Tibial artery (tissue), 4 donors: ENCODE measurements at regions not wholly inside any gene's neighbourhood (a gene's known extent, or its start where the extent isn't known, plus 50 kb on each side); places are given as distances from the start of the nearest gene placed in this dataset.

Experiments
- DNase-seq, 2 donors: peaks; one replicate each; pipeline ENCODE4 v3.0.0-alpha.2; 2019
- H3K27ac ChIP-seq, 2 donors: fragments of 200-600 bp; sonication (generic) in 1 of 2; 1 replicate in 1 of 2; 2 replicates in 1 of 2; pipeline ENCODE4 v1.5.1; 2018 to 2019; ENCODE audit warnings: mild to moderate bottlenecking in 1 of 2
- H3K27me3 ChIP-seq, 2 donors: fragments of 200-600 bp; sonication (generic) in 1 of 2; one replicate each; pipeline versions ENCODE4 v1.5.1 to v1.6.0; 2016 to 2019
- H3K36me3 ChIP-seq, 3 donors: fragments of 200-600 bp; sonication (generic) in 2 of 3; one replicate each; pipeline ENCODE4 v1.5.1; 2016 to 2019; ENCODE audit warnings: mild to moderate bottlenecking in 2 of 3
- H3K4me1 ChIP-seq, 4 donors: fragments of 200-600 bp; sonication (generic) in 2 of 4; 1 replicate in 3 of 4; 2 replicates in 1 of 4; pipeline ENCODE4 v1.5.1; 2016 to 2019
- H3K4me3 ChIP-seq, 2 donors: fragments of 200-600 bp; sonication (generic) in 1 of 2; 1 replicate in 1 of 2; 2 replicates in 1 of 2; pipeline ENCODE4 v1.5.1; 2018 to 2019; ENCODE audit warnings: mild to moderate bottlenecking in 2 of 2
- H3K9me3 ChIP-seq, 3 donors: fragments of 200-600 bp; sonication (generic) in 1 of 3; one replicate each; pipeline ENCODE4 v1.5.1; 2016 to 2019
- intact Hi-C: fragments of 100-400 bp; cut with DNase I; formaldehyde crosslinking; loops from one replicate; pipeline ENCODE4 v1.15.0; 2023; ENCODE audit warnings: low total_unique reads
- TF ChIP-seq, protein P1 (sequence below), 2 experiments: fragments of 200-600 bp in 1 of 2; fragments of 450-650 bp in 1 of 2; IDR thresholded peaks; one replicate each; pipeline ENCODE4 v1.5.1; 2017 to 2019; ENCODE audit warnings: antibody characterized with exemption in 2 of 2, mild to moderate bottlenecking in 1 of 2, moderate library complexity in 1 of 2

- no peak overlapping the region for H3K4me3 ChIP-seq
- H3K36me3 ChIP-seq = no peaks in the 10 kb centered on the region
- H3K4me1 ChIP-seq = peaks cover 0 to 5% (median 0%) of the 10 kb centered on the region in 4 donors
- intact Hi-C loops = loop anchor here (5.0 kb wide), 1 partner anchor 105 kb away; no protein-coding TSS in a partner anchor
- no peaks in the 10 kb centered on the region for H3K27me3 ChIP-seq
- TF ChIP-seq, protein P1, sequence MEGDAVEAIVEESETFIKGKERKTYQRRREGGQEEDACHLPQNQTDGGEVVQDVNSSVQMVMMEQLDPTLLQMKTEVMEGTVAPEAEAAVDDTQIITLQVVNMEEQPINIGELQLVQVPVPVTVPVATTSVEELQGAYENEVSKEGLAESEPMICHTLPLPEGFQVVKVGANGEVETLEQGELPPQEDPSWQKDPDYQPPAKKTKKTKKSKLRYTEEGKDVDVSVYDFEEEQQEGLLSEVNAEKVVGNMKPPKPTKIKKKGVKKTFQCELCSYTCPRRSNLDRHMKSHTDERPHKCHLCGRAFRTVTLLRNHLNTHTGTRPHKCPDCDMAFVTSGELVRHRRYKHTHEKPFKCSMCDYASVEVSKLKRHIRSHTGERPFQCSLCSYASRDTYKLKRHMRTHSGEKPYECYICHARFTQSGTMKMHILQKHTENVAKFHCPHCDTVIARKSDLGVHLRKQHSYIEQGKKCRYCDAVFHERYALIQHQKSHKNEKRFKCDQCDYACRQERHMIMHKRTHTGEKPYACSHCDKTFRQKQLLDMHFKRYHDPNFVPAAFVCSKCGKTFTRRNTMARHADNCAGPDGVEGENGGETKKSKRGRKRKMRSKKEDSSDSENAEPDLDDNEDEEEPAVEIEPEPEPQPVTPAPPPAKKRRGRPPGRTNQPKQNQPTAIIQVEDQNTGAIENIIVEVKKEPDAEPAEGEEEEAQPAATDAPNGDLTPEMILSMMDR (IDR thresholded peaks at IDR 0.05) = no peak
- no peak for DNase-seq
- no peaks in the 10 kb centered on the region for H3K9me3 ChIP-seq
- H3K27ac ChIP-seq = no peak overlapping the region
Measured at GRCh38 chr3:134302674-134303073, 52.0 kb upstream of the RYK start.

DNA sequence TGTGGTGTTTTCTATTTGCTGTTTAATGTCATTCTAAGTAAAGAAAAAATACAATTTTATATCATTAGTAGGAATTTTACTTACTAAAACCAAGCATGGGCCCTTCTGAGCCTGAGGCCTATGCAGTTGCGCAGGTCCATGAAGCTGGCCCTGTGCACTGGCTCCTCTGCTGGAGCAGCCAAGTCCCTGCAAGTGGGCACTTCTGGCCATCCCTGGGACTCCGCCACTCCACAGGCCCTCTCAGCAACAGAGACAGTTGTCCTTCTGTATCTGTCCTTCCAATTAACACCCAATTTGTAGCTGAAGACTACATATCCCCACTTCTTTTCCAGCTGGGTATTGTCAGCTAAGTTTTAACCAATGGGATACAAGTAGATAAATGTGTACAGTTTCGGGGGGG, 49.9 kb upstream of the RYK start:
- intact Hi-C loops = loop anchor here (2.0 to 5.0 kb wide), 2 partner anchors 90 to 103 kb away; no protein-coding TSS in a partner anchor
- no peaks in the 10 kb centered on the region for H3K36me3 ChIP-seq
- H3K27ac ChIP-seq = no peak overlapping the region
- H3K4me1 ChIP-seq = peaks cover 0 to 5% (median 0%) of the 10 kb centered on the region in 4 donors
- H3K27me3 ChIP-seq = no peaks in the 10 kb centered on the region
- no peaks in the 10 kb centered on the region for H3K9me3 ChIP-seq
- no peak for DNase-seq
- H3K4me3 ChIP-seq = no peak overlapping the region
- TF ChIP-seq, protein P1 (IDR thresholded peaks at IDR 0.05) = no peak
